Kidney tubule cell (primary cell): ENCODE measurements at regions not wholly inside any gene's neighbourhood (a gene's known extent, or its start where the extent isn't known, plus 50 kb on each side); places are given as distances from the start of the nearest gene placed in this dataset.

Experiments
- DNase-seq: peaks from one replicate; pipeline ENCODE4 v3.0.0-alpha.2; 2018; ENCODE audit warnings: low spot score

DNA sequence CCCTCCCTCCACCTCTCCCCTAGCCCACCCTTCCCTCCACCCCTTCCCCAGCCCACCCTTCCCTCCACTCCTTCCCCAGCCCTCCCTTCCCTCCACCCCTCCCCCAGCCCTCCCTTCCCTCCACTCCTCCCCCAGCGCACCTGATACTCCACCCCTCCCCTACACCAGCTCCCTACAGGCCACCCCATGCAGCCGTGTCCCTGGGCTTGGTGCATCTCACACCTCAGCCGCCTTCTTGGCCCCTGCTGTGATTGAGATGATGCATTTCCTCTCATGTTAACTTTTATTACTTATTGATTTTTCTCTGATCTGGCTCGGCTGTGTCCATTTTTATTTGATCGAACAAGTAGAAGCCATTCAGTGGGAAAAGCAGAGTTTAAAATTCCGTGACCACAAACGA, 243.8 kb downstream of the MATN1 start:
- DNase-seq: no peak

GRCh38 chr1:30478799-30479563, 244.4 kb downstream of the MATN1 start:
- no peak for DNase-seq

GRCh38 chr1:30478283-30478682, 245.1 kb downstream of the MATN1 start:
- no peak for DNase-seq

DNA sequence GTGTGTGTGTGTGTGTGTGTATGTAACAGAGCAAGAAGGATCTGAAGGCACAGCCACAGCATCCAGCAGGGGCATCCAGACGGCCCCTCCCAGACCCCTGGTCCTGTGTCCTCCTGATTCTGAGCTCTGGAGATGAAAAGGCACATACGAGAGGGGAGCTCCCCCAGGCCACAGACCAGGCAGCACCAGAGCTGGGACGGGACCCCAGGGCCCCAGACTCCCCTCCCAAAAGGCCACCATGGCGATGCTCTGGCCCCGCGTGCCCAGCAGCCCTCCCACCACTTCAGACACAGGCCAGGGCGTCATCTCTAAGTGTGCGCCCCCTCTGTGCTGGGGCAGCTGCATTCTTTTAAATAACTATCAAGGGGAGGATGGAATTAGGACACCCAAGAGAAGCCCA, 245.8 kb downstream of the MATN1 start:
- no peak for DNase-seq

- no peak for DNase-seq
Measured at GRCh38 chr1:30476911-30477459, 246.4 kb downstream of the MATN1 start.

- no peak for DNase-seq
Measured at GRCh38 chr1:30476476-30476875, 246.9 kb downstream of the MATN1 start.

DNA sequence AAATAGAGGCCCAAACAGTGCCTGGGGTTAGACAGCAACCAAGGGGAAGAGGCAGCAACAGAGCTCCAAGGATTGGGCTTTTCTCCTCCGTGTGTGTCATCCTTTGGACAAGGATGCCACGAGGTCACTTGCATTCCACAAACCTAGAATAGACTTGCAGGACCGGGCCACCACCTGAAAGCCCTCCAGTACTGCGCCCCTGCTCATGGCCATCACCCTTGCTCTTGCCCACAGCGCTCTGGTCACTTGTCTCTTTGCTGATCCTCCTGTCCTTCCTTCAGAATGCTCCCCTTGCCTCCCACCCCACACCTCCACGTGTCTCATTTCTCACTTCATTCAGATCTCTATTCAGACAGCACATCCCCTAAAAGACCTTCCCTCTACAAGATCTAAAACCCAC, 247.4 kb downstream of the MATN1 start:
- DNase-seq: no peak

- DNase-seq: no peak
Measured at GRCh38 chr1:30475201-30475600, 248.2 kb downstream of the MATN1 start.

DNA sequence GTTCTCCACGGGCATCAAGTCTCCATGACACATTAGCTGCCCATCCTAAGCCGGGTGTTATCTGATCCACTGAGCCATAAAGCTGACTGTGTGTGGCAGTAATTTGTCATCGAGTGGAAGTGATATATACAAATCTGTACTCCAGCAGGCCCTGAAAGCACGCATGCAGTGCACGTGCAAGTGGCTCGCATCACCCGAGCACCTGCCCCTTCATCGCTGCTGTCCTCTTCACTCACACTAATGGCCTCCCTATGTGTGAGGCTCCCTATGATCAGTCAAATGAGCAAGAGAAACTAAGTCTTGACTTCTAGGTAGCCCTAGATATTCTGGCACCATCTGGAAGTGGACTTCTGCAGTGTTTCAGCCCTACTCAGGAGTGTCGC, 248.6 kb downstream of the MATN1 start:
- DNase-seq: no peak

GRCh38 chr1:30473922-30474817, 249.2 kb downstream of the MATN1 start:
- DNase-seq: peak; percentile 46

- no peak for DNase-seq
Measured at GRCh38 chr1:30472526-30472925, 250.9 kb downstream of the MATN1 start.

GRCh38 chr1:30472009-30472408, 251.4 kb downstream of the MATN1 start:
- peak; percentile 12 for DNase-seq

DNA sequence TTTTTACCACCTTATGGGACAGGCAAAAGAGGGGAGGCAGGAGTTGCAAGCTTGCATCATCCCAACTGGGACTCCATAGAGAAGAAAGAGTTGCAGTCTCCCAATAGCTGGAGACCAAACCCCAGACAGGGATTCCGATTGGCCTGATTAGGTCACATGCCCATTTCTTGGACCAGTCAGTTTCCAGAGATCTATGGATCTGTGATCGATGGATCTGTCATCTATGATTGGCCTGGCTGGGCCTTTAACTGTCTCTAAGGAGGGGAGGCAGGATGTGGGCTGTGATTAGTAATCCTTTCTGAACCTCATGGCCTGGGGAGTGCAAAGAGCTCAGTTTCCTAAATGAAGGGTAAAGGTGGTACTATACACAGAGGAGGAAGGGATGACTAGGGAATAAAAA, 252.1 kb downstream of the MATN1 start:
- DNase-seq: peak; percentile 36

- no peak for DNase-seq
Measured at GRCh38 chr1:30469426-30469825, 254.0 kb downstream of the MATN1 start.

DNA sequence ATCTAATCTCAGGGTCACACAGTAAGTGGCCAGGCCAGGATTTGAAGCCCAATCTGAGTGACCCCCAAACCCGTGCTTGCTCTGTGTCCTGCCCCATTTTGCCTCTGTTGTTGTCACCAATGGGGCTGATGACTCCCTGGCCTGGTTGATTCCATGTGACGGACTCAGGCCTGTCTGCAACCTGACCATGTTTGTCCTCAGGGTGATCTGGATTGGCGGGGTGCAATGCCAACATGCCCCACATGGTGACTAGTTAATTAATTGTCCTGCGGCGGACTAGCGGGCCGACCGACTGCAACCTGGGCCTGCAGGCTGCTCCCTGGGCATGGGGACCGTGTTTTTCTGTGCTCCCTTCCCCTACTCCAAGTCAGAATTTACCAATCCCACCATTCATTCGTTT, 256.3 kb downstream of the MATN1 start:
- DNase-seq: no peak

DNA sequence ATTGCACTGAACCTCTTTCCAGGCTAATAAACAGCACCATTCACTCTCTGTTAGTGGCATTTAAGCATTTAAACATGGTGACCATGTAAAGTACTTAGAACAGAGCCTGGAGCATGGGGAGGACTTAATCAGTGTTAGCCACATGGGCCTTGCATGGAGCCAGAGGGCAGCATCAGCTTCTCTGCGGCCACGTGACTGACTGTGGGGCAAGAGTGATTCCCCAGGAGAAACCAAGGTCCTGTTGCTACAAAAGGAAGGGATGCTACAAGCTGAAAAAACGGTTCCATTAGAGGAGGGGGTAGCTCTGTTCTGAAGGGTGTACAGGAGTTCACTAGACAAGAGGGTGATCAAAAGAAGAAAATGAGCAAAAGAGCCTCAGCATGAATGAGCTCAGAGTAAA, 256.8 kb downstream of the MATN1 start:
- DNase-seq: no peak

DNA sequence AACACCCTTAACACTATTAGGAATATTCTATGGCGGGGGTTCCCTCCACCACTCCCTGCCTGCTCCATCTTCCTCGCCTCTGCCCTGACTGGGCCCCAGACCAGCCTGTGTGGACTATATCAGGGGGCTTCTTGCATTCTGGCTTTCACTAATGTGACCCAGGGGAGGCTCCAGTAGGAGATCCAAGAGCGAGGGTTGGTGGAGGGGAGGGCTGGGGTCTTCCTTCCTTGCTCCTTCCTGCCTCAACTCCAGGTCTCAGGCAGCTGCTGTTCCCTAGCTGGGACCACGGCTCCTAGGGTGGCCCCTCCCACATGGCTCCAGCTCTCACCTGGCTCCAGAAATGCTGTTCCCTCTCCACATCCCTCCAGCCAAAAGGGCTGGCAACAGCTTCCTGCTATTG, 257.4 kb downstream of the MATN1 start:
- DNase-seq: no peak

DNA sequence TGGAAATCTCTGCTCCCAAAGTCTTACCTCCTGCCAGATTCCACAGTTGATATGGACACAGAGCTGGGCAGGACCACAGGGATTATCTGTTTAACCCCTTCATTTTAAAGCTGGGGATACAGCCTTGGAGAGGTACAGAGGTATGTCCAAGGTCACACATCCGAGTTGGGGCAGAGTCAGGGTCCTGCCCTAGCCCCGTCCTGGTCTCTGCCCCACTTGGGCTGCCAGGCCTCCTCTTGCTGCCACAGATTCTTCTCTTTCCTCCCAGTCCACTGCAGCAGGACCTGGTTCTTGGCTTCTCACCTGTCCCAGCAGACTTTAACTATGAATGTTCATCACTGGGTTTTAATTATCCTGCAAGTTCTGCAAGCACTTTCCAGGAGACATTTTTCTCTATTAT, 258.3 kb downstream of the MATN1 start:
- no peak for DNase-seq

- DNase-seq: no peak
Measured at GRCh38 chr1:30464187-30464617, 259.2 kb downstream of the MATN1 start.

DNA sequence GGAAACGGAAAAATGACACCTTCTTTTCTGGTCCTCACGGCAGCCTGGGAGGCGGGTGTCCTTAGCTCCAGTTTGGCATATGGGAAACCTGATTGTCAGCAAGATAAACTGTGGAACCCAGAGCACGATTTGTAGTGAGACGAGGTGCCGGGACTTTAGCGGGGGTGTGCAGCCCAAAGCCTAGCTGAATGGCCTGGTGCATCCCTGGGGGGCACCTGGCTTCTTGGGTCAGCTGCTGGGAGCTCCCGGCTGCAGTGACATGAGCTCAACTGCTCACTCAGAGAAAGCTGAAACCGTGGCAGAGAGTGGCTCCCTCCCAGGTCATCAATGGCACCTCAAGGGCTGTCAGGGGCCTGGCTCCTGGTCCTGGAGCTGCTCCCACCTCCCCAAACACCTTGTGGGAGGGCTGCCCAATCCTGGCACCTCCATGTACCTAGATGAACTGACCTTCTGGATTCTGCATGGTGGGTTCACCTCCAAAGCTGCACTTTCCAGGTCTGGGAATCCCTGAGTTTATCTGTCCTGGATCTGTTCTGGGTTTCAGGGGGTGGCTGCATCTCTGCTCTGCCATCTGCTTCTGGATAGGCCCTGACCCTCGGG, 260.5 kb downstream of the MATN1 start:
- DNase-seq: no peak

DNA sequence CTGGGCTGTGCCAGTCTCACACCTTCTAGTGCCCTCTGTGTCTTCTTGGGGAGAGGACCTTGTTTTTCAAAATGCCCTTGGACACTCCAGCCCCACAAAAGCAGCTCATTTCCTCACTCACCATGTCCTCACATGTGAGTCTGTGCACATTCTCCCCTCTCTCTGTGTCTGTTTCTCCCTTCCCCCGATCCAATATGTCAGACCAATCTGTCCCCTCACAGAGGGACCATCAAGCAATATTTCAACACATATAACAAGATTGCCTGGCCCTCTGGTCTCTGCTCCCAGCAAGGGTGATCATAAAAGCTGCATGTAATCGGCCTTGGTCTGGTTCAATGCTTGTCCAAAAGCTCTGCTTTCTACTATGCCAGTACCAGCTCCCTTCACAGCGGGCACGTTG, 261.2 kb downstream of the MATN1 start:
- no peak for DNase-seq

DNA sequence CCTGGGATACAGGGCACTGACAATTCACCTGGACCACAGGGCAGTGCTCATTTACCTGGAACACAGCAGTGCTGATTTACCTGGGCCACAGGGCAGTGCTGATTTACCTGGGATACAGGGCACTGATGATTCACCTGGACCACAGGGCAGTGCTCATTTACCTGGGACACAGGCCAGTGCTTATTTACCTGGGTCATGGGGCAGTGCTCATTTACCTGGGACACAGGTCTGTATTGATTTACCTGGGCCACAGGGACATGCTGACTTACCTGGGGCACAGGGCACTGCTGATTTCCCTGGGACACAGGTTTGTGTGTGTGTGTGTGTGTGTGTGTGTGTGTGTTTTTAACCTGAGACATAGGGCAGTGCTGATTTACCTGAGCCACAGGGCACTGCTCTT, 261.7 kb downstream of the MATN1 start:
- peak; percentile 26 for DNase-seq

DNA sequence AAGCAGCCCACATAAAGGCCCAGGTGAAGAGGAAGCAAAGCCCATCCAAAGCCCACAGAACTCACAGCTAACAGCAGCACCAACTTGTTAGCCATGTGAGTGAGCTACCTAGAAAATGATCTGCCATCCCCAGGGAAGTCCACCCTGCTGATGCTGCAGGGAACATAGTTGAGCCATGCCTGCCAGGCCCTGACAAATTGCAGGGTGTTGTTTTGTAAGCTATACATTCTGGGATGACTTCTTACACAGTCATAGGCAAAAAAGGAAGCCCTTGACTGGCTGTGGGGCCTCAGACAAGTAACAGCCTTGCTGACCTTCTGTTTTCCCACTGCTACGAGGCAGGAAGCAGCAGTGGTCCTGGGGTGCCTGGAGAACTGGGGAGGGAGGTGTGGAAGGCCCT, 262.7 kb downstream of the MATN1 start:
- no peak for DNase-seq
